Upper lobe of left lung (tissue), 6 donors: ENCODE measurements at regions not wholly inside any gene's neighbourhood (a gene's known extent, or its start where the extent isn't known, plus 50 kb on each side); places are given as distances from the start of the nearest gene placed in this dataset.

Experiments
- ATAC-seq, 2 donors: fragments of 200-7000 bp; cut with Tn5 transposase; one replicate each; pipeline ENCODE4 v1.9.1; 2022; ENCODE audit warnings: mild to moderate bottlenecking in 2 of 2, moderate library complexity in 2 of 2; ENCODE audit not compliant: low FRiP score in 2 of 2
- DNase-seq, 2 donors: peaks; one replicate each; pipeline ENCODE4 v3.0.0-alpha.2; 2019 to 2020
- H3K27ac ChIP-seq, 4 donors: fragments of 200-600 bp; sonication (generic); one replicate each; pipeline ENCODE4 v1.5.1; 2016 to 2019
- H3K27me3 ChIP-seq, 4 donors: fragments of 200-600 bp; sonication (generic); one replicate each; pipeline ENCODE4 v1.5.1; 2017 to 2019
- H3K36me3 ChIP-seq, 4 donors: fragments of 200-600 bp; sonication (generic); one replicate each; pipeline ENCODE4 v1.5.1; 2016 to 2019
- H3K4me1 ChIP-seq, 4 donors: fragments of 200-600 bp; sonication (generic); one replicate each; pipeline ENCODE4 v1.5.1; 2018 to 2019
- H3K4me3 ChIP-seq, 4 donors: fragments of 200-600 bp; sonication (generic); one replicate each; pipeline ENCODE4 v1.5.1; 2017 to 2019; ENCODE audit warnings: mild to moderate bottlenecking in 2 of 4, moderate library complexity in 1 of 4
- H3K9me3 ChIP-seq, 4 donors: fragments of 200-600 bp; sonication (generic); one replicate each; pipeline ENCODE4 v1.5.1; 2018 to 2019
- CTCF ChIP-seq, 6 experiments: fragments of 450-650 bp in 4 of 6; fragments of 200-600 bp in 2 of 6; sonication (generic) in 2 of 6; IDR thresholded peaks; one replicate each; pipeline ENCODE4 v1.5.1; 2016 to 2019; ENCODE audit warnings: antibody characterized with exemption in 6 of 6
- EP300 ChIP-seq, 4 donors: sonication (generic); formaldehyde crosslinking; IDR thresholded peaks; one replicate each; pipeline ENCODE4 v1.5.1; 2017; ENCODE audit warnings: antibody characterized with exemption in 4 of 4, control low read depth in 2 of 4
- POLR2A ChIP-seq, 4 donors: fragments of 450-650 bp; IDR thresholded peaks; one replicate each; pipeline ENCODE4 v1.5.1; 2016 to 2017; ENCODE audit warnings: antibody characterized with exemption in 4 of 4, mild to moderate bottlenecking in 2 of 4
- POLR2AphosphoS5 ChIP-seq, 2 donors: sonication (generic); formaldehyde crosslinking; IDR thresholded peaks; one replicate each; pipeline ENCODE4 v1.5.1; 2017; ENCODE audit warnings: antibody characterized with exemption in 2 of 2
- WGBS, 2 donors: methylation state at CpG; one replicate each; pipeline ENCODE4 v1.1.5; 2017 to 2018; 5-methylcytosine and 5-hydroxymethylcytosine counted together
- donor health status: DM: no; HTN: no; CAD: no; lungs with moderate emphysema.
- donor health status: DM: no; HTN: yes; CAD: no; lungs with severe emphysema.

DNA sequence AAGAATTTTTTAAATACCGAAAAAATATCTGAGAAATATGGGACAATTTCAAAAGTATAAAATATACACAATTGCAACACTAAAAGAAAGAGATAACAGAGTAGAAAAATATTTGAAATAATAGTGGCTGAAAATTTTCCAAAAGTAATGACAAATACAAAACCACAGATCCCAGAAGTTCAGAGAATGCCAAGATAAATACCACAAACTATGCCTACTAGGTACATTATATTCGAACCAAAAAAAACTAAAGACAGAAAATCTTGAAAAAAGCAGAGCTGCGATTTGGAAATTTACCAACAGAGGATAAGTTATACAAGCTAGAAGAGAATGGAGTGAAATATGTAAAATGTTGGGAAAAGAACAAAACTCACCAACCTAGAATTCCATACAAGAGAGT lies 191.3 kb upstream of the ELAC2 start:
- no peaks in the 10 kb centered on the region for H3K36me3 ChIP-seq
- no peaks in the 10 kb centered on the region for H3K9me3 ChIP-seq
- TF ChIP-seq POLR2AphosphoS5 (IDR thresholded peaks at IDR 0.05) (no peak), EP300 (IDR thresholded peaks at IDR 0.05) (no peak), POLR2A (IDR thresholded peaks at IDR 0.05) (no peak), CTCF (IDR thresholded peaks at IDR 0.05) (no peak)
- no peaks in the 10 kb centered on the region for H3K27me3 ChIP-seq
- no peaks in the 10 kb centered on the region for H3K4me1 ChIP-seq
- H3K27ac ChIP-seq, result no peak overlapping the region
- DNase-seq (no peak), ATAC-seq (no peak)
- WGBS, 2 donors, result 75 to 87% methylated on average over 3 of the region's 3 CpGs
- H3K4me3 ChIP-seq, result no peak overlapping the region

GRCh38 chr17:13204607-13205237 lies 186.9 kb upstream of the ELAC2 start:
- Histone ChIP-seq H3K9me3 (no peaks in the 10 kb centered on the region), H3K27ac (no peak overlapping the region), H3K27me3 (no peaks in the 10 kb centered on the region), H3K4me1 (no peaks in the 10 kb centered on the region), H3K4me3 (no peak overlapping the region), H3K36me3 (no peaks in the 10 kb centered on the region)
- ATAC-seq (no peak), DNase-seq (no peak)
- 70 to 84% methylated on average over 8 of the region's 8 CpGs for WGBS, 2 donors
- no peak for TF ChIP-seq EP300 (IDR thresholded peaks at IDR 0.05)

DNA sequence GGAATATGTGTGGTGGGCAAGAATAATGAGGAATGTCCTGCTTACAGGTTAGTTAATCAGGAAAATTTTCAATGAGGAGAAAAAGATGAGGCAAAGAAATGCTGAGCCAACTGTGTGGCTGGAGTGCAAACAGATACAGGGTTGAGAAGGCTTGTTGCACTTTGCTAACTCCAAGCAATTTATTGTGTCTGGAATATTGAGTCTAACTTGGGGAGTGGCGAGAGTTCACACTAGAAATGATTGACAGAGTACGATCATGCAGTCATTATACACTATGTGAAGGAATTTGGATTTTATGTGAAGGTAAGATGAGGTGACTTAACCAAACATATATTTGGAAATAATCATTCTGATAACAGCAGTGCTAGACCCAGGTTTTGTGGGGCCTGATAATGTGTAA lies 185.0 kb upstream of the ELAC2 start:
- no peak for ATAC-seq
- H3K27me3 ChIP-seq, result no peaks in the 10 kb centered on the region
- no peak overlapping the region for H3K4me3 ChIP-seq
- H3K36me3 ChIP-seq, result no peaks in the 10 kb centered on the region
- 90 to 91% methylated on average over 2 of the region's 2 CpGs for WGBS, 2 donors
- H3K9me3 ChIP-seq, result no peaks in the 10 kb centered on the region
- H3K4me1 ChIP-seq, result no peaks in the 10 kb centered on the region
- TF ChIP-seq POLR2A (IDR thresholded peaks at IDR 0.05) (no peak), EP300 (IDR thresholded peaks at IDR 0.05) (no peak), POLR2AphosphoS5 (IDR thresholded peaks at IDR 0.05) (no peak), CTCF (IDR thresholded peaks at IDR 0.05) (no peak)
- H3K27ac ChIP-seq, result no peak overlapping the region
- DNase-seq, result no peak

GRCh38 chr17:13200671-13201070 lies 182.8 kb upstream of the ELAC2 start:
- WGBS, 2 donors, result 64 to 71% methylated on average over 1 of the region's 1 CpG
- Histone ChIP-seq H3K27ac (no peak overlapping the region), H3K4me1 (no peaks in the 10 kb centered on the region), H3K9me3 (no peaks in the 10 kb centered on the region), H3K36me3 (no peaks in the 10 kb centered on the region), H3K4me3 (no peak overlapping the region), H3K27me3 (no peaks in the 10 kb centered on the region)
- no peak for ATAC-seq
- TF ChIP-seq EP300 (IDR thresholded peaks at IDR 0.05), result no peak
- no peak for TF ChIP-seq POLR2A (IDR thresholded peaks at IDR 0.05)
- TF ChIP-seq CTCF (IDR thresholded peaks at IDR 0.05), result no peak
- TF ChIP-seq POLR2AphosphoS5 (IDR thresholded peaks at IDR 0.05), result no peak
- DNase-seq, result no peak

DNA sequence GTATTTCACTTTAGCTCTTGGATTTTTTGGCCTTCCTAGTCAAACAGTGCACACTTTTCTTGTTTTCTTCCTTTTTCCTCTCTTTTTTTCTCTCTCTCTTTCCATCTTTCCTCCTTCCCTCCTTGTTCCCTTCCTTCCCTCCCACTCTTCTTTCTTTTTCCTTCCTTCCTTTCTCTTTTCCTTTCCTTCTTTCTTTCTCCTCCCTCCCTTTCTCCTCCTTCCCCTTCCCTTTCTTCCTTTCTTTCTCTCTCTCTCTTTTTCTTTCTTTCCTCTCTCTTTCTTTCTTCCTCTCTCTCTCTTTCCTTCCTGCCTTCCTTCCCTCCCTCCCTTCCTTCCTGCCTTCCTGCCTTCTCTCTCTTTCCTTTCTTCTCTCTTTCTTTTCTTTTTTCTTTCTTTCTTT lies 181.6 kb upstream of the ELAC2 start:
- ATAC-seq (no peak), DNase-seq (no peak)
- Histone ChIP-seq H3K27me3 (no peaks in the 10 kb centered on the region), H3K9me3 (no peaks in the 10 kb centered on the region), H3K4me1 (no peaks in the 10 kb centered on the region), H3K27ac (no peak overlapping the region), H3K36me3 (no peaks in the 10 kb centered on the region), H3K4me3 (no peak overlapping the region)
- TF ChIP-seq CTCF (IDR thresholded peaks at IDR 0.05) (no peak), POLR2A (IDR thresholded peaks at IDR 0.05) (no peak), POLR2AphosphoS5 (IDR thresholded peaks at IDR 0.05) (no peak), EP300 (IDR thresholded peaks at IDR 0.05) (no peak)
